Germinal center (tissue), 1 donor: ENCODE measurements at regions not wholly inside any gene's neighbourhood (a gene's known extent, or its start where the extent isn't known, plus 50 kb on each side); places are given as distances from the start of the nearest gene placed in this dataset.
"Not testable (repeated sequence)": the region's sequence is repeated elsewhere in the genome, so short reads cannot be mapped to it uniquely, and the experiment has no call there.

Source experiments
- DNase-seq: peaks from one replicate; pipeline ENCODE4 v3.0.0; 2012; ENCODE audit warnings: mixed read lengths, low spot score

- DNase-seq = no peak
These were observed 155.4 kb upstream of the MARCKS start for GRCh38 chr6:113701552-113702254.

- DNase-seq = no peak
These were observed 150.0 kb upstream of the MARCKS start for GRCh38 chr6:113707194-113707593.

GRCh38 chr6:113709936-113710509, 147.1 kb upstream of the MARCKS start:
- DNase-seq = no peak

- no peak for DNase-seq
These were observed 143.5 kb upstream of the MARCKS start for GRCh38 chr6:113713665-113714064.

GRCh38 chr6:113718588-113718987, 138.6 kb upstream of the MARCKS start:
- DNase-seq = no peak

- DNase-seq = no peak
These were observed 138.1 kb upstream of the MARCKS start for GRCh38 chr6:113719064-113719463.

GRCh38 chr6:113719545-113719944, 137.6 kb upstream of the MARCKS start:
- DNase-seq = no peak

GRCh38 chr6:113723182-113723581, 134.0 kb upstream of the MARCKS start:
- DNase-seq = no peak

GRCh38 chr6:113724927-113725326, 132.2 kb upstream of the MARCKS start:
- DNase-seq = not testable (repeated sequence)

GRCh38 chr6:113731541-113731940, 125.6 kb upstream of the MARCKS start:
- DNase-seq = no peak

- DNase-seq = no peak
These were observed 124.7 kb upstream of the MARCKS start for GRCh38 chr6:113732384-113732966.

- no peak for DNase-seq
These were observed 123.8 kb upstream of the MARCKS start for GRCh38 chr6:113733381-113733780.

- no peak for DNase-seq
These were observed 122.2 kb upstream of the MARCKS start for GRCh38 chr6:113734982-113735381.

- DNase-seq = no peak
These were observed 121.7 kb upstream of the MARCKS start for GRCh38 chr6:113735491-113735890.

GRCh38 chr6:113736978-113737377, 120.2 kb upstream of the MARCKS start:
- DNase-seq = no peak

GRCh38 chr6:113739041-113739655, 118.0 kb upstream of the MARCKS start:
- no peak for DNase-seq

GRCh38 chr6:113741651-113742050, 115.5 kb upstream of the MARCKS start:
- DNase-seq = no peak

- DNase-seq = no peak
These were observed 114.8 kb upstream of the MARCKS start for GRCh38 chr6:113742342-113742741.

GRCh38 chr6:113744861-113745260, 112.3 kb upstream of the MARCKS start:
- no peak for DNase-seq

- no peak for DNase-seq
These were observed 106.8 kb upstream of the MARCKS start for GRCh38 chr6:113750151-113750855.

GRCh38 chr6:113754291-113754690, 102.9 kb upstream of the MARCKS start:
- no peak for DNase-seq

- DNase-seq = peak; percentile 9
These were observed 101.5 kb upstream of the MARCKS start for GRCh38 chr6:113755449-113756289.
